ENCODE measurements at regions not wholly inside any gene's neighbourhood (a gene's known extent, or its start where the extent isn't known, plus 50 kb on each side); places are given as distances from the start of the nearest gene placed in this dataset.

- DNase-seq (ENCODE audit: low read depth): no peak
Observed at GRCh38 chr11:116217441-116217840, 555.3 kb downstream of the BUD13 start.

GRCh38 chr11:116217006-116217405 is 555.8 kb downstream of the BUD13 start:
- DNase-seq (ENCODE audit: low read depth): no peak

DNA sequence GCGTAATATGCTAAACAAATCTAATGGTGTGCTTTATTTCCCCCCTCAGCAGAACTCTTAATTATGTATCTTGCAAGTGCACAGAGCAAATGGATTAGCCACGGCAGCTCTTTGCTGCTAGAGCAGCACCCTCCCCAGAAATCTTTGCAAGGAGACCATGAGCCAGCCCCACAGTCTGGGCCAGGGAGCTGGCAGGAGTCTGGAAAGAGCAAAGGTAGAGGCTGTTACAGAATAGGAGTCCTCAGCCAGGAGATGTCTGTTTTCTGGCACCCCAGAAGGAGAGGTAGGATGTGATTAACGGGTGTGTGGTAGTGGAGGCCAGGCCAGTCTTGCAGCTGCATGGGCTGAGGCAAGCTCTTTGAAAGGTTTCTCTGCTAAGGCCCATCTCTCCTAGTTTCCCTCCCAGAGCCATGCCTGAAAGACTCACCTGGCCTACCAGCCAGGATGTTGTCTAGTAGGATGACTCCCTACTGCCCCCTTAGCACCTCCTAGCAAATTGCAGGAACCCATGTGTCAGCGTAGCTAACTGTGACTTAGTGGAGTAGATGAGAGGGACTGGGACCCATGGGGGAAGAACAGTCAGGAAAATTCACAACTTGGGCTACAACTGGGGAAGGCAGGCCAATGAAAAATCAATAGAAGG is 557.2 kb downstream of the BUD13 start:
- DNase-seq (ENCODE audit: low read depth): no peak

- no peak for DNase-seq (ENCODE audit: low read depth)
Observed at GRCh38 chr11:116211147-116211546, 561.6 kb downstream of the BUD13 start.

GRCh38 chr11:116210663-116211062 is 562.1 kb downstream of the BUD13 start:
- DNase-seq (ENCODE audit: low read depth): no peak

- no peak for DNase-seq (ENCODE audit: low read depth)
Observed at GRCh38 chr11:116209255-116209654, 563.5 kb downstream of the BUD13 start.

- DNase-seq (ENCODE audit: low read depth): no peak
Observed at GRCh38 chr11:116207421-116208141, 565.2 kb downstream of the BUD13 start.

DNA sequence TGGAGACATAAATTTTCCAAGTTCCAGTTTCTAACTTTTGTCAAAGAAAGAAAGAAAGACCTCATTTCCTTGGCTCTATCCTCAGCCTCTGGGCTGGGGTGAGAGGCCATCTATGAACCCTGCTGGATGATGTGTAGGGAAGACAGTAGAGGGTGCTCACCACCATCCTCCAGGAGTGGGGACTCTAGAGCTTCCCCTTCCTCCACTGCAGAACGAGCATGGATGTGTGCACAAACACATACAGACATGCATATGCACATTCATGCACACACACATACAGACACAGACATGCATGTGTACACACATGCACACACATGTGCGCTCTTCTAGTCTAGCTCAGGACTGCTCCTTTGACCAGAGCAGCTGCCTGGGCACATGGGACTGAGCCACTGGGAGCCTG is 565.8 kb downstream of the BUD13 start:
- DNase-seq (ENCODE audit: low read depth): no peak

GRCh38 chr11:116202922-116203321 is 569.9 kb downstream of the BUD13 start:
- no peak for DNase-seq (ENCODE audit: low read depth)

GRCh38 chr11:116200564-116200963 is 572.2 kb downstream of the BUD13 start:
- no peak for DNase-seq (ENCODE audit: low read depth)

- DNase-seq (ENCODE audit: low read depth): no peak
Observed at GRCh38 chr11:116199182-116199581, 573.6 kb downstream of the BUD13 start.

- no peak for DNase-seq (ENCODE audit: low read depth)
Observed at GRCh38 chr11:116194156-116194904, 578.5 kb downstream of the BUD13 start.

- peak; percentile 25 for DNase-seq (ENCODE audit: low read depth)
Observed at GRCh38 chr11:116193321-116194131, 579.3 kb downstream of the BUD13 start.

GRCh38 chr11:116192509-116193210 is 580.1 kb downstream of the BUD13 start:
- DNase-seq (ENCODE audit: low read depth): no peak

DNA sequence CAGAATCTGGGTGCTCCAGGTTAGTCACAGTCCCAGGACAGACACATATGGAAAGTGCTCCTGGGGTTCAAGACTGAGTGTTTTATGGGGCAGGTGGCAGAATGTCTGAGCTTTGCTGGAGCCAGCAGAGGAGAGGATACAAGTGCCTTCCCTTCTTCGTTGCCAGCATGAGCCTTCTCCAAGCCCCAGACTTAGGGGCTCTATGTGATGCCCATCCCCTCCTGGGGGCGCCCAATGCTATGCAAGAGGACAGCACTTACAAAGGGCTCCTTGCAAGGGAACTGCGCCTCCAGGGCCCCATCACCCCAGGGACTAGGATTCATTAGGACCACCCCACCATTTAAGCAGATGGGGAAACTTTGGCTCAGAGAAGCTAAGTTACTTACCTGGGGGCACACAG is 581.9 kb downstream of the BUD13 start:
- DNase-seq (ENCODE audit: low read depth): no peak

DNA sequence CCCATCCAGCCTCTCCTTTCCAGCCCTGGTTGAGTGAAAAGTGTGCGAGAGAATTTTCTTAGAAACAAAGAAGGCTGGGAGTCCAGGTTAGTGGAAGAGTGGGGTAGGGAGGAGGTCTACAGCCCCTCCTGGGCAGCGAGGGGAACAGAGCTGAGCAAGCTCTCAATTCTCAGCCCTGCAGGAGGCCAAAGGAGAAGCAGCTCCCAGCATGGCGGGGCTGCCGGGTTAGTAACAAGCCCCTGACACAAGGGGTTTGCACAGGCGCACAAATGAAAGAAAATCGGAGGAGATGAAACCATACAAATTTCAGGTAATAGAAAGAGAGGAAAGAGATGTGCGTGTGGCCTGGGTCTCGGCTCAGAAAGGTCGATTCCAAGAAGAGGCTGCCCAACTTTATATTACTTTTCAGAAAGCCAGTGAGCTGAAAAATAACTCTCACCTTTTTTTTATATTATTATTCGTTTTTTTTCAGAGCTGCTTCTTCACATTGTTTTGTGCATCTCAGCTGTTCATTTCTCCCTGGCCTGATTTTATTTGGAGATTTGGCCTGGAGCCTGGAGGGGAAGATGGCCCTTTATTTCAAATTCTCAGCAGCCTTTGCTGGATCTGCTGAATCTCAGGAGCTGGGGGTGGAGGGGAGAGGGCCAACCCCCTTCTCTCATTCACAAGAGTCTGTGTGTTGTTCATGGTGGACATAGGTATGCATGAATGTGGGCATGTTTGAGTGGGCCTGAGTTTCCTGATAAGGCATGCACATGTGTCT is 583.2 kb downstream of the BUD13 start:
- no peak for DNase-seq (ENCODE audit: low read depth)

DNA sequence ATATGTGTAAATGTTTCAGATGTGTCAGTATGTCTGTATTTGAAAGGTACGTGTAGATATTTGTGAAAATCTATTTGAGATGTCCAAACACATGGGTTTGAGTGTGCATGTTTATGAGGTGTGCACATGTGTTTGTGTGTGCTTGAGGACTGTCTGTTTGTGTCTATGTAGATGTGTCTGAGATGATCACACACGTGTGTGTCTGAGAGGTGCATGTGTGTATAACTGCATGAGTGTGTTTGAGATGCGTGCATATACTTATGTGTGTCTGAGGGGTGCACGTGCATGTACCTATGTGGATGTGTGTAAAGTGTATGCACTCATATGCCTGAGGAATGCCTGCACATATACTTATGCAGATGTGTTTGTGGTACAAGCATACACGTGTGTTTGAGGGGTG is 584.4 kb downstream of the BUD13 start:
- DNase-seq (ENCODE audit: low read depth): no peak

GRCh38 chr11:116187026-116187425 is 585.8 kb downstream of the BUD13 start:
- no peak for DNase-seq (ENCODE audit: low read depth)

DNA sequence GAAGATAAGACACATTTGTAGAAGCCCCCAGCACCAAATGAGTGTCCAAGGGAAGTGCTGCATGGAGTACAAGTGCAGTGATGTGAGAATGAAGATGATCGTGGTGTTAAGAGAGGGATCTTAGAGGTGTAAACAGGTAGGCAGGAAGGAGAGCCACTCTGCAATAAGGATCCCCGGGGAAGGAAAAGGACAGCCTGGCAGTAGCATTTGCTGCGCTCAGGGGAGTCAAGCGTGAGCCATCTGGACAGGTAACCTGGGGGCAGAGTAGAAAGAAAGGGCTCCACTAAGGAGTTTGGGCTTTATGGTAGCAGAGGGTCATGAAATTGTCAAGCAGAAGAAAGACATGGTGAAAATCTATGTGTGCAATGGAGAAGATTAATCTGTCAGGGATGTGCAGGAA is 587.2 kb downstream of the BUD13 start:
- DNase-seq (ENCODE audit: low read depth): no peak

- no peak for DNase-seq (ENCODE audit: low read depth)
Observed at GRCh38 chr11:116184763-116185162, 588.0 kb downstream of the BUD13 start.

Data from stromal cell of bone marrow (primary cell).